Esophagus mucosa (tissue), 1 donor: ENCODE measurements at regions not wholly inside any gene's neighbourhood (a gene's known extent, or its start where the extent isn't known, plus 50 kb on each side); places are given as distances from the start of the nearest gene placed in this dataset.

Experiments
- ATAC-seq: fragments of 200-7000 bp; cut with Tn5 transposase; one replicate; pipeline ENCODE4 v1.9.1; 2020
- donor health status: DM: yes; HTN: yes; CAD: no.

DNA sequence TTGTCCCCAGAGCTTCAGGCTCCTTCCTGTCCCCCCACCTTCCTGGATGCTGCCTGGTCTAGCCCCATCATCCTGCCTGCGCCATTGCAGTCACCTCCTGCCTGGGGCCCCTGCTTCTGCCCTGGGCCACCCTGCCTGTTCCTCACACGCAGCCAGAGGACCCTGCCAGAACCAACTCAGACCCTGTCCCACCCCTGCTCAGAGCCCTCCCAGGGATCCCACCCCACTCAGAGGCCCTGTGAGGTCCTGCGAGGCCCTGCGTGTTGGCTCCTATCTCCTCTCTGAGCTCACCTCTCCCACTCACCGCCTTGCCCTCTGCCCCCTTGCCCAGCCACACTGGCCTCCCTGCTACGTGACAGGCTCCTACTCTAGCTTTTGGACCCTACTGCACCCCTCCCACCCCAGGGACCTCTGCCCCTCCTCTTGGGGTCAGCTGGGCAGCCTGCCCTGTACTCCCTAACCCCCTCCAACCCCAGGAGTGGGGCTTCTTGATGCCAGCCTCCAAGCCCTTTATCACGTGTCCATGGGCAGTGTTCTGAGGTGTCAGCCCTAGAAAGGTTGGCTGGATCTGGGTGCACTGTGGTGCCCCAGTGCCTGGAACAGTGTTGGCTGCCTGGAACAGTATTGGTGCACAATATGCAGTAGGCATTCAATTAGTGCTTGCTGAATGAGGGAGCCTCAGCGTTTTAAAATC is 68.3 kb downstream of the CEBPB start:
- ATAC-seq, result peak; percentile 10

DNA sequence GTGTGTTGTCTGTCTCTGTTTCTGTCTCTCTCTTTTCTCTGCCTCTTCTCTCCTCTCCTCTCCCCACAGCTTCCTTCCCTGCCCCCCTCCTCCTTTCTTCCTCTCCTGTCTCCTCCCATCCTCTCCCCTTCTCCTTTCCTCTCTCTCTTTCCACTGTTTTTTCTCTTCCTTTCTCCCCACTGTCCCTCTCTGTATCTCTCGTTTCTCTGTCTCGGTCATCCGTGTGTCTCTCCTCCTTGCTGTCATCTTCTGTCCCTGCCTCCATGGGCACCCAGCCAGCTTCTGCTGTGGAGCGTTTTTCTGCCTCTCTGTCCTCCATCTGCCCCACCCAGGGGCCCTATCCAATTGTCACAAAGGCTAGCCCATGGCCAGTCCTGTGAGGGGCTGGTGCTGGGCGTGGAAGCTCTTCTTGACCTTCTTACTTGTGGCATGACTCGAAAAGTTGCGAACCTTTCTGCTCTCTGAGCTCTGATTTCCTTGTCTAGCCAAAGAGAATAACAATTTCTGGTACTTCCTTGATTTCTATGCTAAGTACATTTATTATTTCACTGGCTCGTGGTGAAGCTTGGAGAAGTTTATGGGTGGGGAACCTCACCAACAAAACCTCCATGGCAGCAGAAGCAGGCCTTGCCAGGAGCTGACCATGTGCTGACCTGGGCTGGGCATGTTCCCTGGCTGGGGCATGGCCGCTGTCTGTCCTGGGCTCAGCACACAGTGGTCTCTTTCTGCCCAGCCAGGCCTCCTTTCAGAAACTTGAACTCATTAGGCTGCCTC is 69.3 kb downstream of the CEBPB start:
- ATAC-seq, result no peak

DNA sequence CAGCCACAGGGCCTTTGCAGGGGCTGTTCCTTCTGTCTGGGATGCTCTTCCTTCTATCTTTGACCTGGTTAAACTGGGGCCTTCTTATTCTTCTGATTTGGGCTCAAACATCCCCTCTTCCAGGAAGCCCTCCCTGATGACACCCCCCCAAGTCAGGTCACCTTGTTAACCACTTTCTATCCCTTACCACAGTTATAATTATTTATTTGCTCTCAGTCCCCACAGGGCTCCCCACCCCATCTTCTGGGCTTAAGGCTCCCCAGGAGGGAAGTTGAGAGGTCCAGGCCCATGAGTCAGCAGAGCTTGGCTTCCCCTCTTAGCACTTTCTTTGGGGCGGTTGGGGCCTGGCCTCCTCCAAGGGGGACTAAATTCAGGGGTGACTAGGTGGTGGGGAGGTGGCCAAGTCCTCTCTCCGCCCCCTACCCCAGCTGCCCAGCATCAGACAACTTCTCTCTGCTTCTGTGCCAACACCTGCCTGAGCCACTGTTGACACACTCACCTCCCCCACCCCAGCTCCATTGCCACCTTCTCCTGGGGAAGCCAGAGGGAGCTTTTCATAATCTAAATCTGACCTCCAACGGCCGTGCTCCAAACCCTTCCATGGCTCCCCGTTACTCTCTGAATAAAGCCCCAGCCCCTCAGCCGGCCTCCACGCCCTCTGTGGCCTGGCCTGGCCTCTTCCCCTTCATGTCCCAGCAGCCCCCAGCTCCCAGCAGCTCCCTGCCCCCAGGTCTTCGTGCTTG is 70.0 kb downstream of the CEBPB start:
- no peak for ATAC-seq

DNA sequence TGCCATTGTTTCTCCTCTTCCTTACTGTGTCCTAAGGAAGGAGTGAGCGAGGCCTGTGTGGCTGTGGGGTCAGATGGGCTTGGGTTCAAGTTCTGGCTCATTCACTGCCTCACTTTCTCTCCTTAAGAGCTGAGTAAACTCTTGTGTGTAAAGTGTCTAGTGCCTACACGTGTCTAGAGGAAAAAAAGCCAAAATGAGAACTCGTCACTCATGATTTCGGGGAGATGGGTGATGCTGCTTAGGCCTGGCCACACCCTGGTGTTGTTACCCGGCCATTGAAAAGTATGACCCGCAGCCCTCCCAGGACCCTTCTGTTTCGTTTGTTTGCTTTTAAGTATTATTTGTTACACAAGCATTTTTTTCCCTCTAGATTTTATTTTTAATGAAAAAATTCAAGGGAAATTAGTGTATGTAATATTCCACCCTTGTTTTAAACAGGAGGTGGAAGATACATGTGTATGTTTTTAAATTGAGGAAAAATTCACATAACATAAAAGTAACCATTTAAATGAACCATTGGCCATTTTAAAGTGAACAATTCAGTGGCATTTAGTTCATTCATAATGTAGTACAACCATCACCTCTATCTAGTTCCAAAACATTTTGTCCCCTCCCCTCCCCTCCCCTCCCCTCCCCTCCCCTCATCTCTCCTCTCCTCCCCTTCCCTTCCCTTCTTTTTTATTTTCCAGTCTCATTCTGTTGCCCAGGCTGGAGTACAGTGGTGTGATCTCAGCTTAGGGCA is 71.0 kb downstream of the CEBPB start:
- ATAC-seq, result no peak

DNA sequence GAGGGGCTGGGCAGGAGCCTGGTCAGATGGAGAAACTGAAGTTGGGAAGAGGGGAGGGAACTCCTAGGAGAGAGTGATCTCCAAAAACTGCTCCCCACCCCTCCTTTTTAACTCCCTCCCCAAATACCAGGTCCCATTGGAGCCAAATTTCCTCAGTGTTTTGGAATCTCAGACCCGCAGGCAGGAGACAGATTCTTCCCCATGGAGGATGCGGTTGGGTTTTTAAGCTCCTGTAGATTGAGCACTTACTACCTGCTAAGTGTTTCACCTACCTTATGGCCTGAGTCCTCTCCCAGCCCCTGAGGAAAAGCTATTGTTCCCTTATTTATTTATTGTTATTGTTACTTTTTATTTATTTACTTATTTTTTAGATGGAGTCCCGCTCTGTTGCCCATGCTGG is 73.2 kb downstream of the CEBPB start:
- no peak for ATAC-seq

DNA sequence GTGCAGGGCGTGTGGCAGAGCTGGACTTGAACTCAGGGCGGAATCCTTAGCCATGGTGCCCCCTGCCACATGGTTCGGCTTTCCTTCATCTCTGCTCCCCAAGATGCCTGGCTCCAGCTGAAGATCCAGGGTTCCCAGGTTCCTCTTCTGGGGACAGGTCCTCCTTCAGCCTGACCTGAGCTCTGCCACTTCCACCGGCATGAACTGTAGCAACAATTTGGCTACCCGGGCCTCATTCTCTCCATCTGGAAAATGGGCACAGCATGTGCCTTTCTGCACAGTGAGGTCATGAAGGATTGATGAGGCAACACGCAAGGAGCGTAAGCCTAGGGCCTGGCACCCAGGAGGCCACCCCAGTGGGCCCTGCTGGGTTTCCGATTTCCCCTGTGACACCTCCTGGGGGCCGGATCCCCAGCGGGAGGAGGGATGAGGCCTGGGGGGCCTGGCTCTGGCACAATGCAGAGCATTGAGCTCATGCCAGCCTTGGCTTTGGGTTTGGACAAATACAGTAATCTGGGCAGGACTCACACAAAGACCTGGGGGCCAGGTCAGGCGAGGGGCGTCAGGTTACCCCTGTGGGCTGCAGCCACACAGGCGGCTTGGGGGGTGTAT is 74.0 kb downstream of the CEBPB start:
- no peak for ATAC-seq

DNA sequence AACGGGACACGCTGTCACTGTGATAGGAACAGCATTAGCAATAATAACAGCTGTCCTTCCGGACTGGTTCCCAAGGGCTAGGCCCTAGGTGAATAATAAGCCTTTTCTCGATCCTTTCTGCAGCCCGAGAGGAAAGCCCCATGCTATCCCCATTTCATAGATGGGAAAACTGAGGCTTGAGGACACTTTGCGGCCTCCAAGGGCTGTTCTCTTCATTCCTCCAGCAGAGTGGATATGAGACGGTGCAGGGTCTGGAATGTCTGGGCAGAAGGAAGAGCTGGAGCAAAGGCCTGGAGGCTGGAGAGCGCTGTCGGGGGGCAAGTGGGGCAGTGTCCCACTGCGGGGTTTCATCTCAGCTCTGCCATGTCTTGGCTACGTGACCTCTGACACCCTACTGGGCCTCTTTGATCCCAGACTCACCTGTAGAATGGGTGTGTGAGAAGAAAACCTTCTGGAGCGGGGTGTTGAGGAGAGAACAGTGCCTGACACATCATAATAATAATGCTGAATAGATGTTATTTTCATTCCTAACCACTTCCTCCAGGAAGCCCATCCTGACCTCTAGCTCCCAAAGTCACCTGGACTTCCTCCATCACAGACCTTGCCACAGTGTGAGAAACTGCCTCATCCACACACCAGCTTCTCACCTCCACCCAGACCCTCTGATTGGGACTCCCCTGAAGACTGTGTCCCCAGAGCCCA is 74.8 kb downstream of the CEBPB start:
- no peak for ATAC-seq

DNA sequence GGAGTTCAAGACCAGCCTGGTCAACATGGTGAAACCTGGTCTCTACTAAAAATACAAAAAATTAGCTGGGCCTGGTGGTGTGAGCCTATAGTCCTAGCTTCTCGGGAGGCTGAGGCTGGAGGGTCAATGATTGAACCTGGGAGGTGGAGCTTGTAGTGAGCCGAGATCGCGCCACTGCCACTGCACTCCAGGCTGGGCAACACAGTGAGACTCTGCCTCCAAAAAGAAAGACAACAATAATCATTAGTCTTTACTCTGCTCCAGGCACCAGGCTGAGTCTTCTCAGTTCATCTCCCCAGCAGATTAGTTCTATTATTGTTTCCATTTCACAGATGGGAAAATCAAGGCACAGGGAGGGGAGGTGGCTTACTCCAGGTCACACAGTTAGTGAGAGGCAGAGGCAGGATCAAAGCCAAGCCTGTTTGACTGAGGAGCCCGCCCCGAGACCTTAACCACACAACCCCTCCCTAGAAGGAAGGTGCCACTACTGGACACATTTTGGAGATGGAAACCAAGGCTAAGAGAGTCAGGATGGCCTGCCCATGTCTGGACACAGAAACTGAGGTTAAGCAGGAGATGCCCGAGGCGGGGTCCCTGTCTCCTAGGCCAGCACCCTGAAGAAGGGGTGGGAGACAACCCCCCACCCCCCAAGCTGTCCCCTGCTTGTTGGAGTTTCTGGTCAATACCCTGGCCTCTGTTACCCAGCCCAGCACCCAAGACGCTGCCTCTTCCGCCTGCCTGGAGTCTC is 75.8 kb downstream of the CEBPB start:
- no peak for ATAC-seq

DNA sequence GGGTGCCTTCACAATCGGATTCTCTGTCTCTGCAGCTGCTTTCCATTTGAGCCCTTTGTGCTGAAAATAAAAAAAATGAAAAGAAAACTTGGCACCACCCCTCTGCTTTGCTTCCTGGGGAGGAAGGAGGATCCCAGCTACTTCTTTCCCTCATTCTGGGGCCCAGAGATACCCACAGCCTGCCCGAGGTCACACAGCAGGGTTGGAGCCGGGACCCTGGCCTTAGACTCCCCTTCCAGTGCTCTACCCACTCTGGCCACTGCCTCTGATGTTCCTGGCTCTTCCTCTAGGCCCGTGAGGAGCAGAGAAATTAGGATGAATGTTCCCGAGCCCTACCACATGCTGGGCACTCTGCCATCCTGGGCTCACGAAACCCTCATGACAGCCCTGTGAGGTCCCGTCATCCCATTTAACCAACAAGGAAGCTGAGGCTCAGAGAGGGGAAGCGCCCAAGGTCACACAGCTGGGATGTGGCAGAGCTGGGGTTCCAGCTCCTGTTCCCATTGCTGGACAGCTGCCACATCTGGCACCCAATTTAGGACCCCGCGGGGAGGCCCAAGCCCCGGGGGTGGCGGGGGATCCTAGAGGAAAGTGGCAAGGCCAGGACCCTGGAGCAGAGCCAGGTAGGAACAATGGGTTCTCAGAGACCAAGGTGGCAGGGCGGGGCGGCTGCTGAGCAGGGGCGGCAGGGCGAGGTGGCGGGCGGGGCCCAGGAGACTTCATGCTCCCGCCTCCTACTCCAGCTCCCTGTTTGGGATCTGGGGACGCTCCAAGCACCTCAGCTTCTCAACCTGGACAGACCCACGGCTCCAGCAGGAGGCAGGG is 76.6 kb downstream of the CEBPB start:
- ATAC-seq, result peak; percentile 75

DNA sequence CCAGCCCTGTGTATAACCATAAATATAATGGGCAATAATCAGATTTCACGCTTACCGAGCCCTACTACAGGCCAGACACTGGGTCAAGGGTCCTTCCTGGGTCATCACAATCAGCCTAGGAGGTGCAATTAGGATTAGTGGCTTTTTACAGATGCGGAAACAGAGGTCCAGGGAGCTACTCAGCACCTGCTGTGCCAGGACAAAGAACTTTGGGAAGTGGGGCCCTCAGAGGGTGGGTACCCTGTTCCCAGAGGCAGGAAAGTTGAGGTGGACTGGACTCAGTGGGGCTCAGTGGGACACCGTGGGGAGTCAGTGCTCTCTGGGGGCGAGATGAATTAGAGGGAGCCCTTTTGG is 77.2 kb downstream of the CEBPB start:
- ATAC-seq, result peak; percentile 10

DNA sequence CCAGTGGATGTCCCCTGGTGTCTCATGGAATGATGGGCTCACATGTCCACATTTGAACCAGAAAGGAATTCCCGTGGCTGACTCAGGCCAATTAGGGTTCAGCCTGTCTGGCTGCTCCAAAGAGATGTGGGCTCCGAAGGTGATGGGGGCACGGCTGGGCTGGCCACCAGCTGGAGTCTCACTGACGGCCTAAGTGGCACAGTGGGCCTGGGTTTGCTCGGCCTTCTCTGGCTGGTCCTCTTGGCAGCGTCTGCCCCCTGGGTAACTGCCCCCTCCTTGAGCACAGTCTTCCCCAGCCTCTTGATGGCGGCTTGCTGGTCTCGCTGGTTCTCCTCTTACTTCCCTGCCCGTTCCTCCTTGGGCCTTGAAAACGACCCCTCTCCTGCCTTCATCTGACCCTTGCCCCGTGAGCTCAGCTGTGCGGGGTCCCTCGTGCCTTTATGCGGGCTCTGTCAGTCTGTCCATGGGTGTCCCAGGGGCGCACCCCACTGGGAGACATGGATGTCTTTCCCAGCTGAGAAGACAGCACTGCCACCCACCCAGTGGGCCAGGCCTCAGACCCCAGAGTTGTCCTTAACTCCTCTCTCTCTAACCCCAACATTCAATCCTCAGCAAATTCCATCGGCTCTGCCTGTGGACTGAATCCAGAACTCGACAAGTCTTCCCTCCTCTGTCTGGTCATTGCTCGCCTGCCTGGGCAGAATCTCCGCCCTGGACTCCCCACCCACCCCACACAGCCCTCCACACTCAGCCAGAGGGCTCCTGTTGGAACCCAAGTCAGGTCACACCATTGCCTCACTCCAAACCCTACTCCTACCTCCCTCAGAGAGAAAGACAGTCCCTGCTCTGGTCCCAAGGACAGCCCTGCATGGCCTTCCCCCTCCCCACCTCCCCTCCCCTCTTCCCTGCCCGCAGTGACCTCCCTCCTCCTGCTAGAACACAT is 78.7 kb downstream of the CEBPB start:
- no peak for ATAC-seq

DNA sequence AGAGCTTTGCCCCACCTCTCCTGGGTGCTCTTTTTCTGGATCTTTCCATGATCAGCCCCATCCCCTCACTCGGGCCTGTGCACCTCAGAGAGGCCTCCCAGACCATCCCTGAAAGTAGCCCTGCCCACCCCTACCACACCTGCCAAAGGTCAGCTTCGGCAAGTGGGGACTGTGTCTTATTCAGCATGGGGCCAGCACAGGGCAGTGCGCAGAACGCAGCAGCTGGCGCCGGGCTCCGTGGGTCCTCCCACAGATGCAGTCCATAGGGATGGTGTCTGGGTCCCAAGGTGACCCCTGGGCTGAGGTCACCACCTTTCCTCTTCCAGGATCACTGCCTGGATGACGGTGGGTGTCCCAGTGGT is 79.4 kb downstream of the CEBPB start:
- no peak for ATAC-seq

DNA sequence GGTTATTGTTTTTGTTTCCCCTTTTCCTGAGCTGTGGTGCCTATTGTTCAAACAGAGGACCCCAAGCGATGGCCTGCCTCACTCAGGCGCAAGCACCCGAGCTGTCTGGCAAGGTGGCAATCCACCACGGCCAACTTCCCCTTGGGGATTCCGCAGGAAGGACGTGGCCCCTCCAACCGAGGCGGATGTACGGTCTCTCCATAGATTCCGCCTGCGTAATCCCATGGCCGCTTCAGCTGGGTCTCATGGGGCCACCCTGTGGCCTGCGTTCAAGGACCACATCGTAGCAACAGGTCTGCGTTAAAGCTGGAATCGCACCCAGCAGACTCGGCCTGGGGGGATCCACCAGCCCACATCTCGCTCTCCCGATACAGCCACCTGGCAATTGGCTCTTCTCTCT is 79.9 kb downstream of the CEBPB start:
- no peak for ATAC-seq

DNA sequence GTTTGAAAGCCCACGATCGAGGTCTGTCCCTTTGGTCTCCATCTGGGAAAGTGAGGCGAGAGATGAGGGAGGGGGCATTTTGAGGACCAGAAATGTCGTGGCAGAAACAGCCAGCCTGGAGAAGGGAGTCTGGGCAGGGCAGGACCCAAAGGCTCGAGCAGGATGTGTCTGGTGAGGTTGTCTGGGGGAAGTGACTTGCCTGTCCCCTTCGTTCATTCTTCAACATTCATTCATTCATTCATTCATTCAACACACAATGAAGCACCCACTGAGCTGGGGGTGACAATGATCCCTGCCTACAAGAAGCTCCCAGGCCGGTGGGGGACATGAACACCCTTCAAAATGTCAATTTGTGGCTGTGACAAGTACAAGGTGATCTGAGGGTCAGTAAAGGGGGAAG is 80.5 kb downstream of the CEBPB start:
- ATAC-seq, result no peak

DNA sequence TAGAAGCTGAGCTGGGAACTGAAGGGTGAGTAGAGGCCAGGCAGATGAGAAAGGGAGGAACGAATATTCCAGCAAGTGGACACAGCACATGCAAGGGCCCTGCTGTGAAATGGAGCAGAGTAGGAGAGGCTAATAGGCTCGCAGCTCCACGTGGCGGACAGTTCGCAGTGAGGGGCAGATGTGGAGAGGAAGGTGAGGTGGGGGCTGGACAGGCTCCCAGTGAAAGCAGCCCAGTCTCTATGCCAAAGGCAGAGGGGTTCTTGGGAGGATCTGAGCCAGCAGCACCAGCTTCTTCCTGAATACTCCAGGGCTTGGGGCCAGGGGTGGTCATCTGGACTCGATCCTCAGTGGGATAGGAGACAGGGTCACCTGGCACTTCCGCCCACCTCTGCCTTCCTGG is 81.0 kb downstream of the CEBPB start:
- ATAC-seq, result no peak

DNA sequence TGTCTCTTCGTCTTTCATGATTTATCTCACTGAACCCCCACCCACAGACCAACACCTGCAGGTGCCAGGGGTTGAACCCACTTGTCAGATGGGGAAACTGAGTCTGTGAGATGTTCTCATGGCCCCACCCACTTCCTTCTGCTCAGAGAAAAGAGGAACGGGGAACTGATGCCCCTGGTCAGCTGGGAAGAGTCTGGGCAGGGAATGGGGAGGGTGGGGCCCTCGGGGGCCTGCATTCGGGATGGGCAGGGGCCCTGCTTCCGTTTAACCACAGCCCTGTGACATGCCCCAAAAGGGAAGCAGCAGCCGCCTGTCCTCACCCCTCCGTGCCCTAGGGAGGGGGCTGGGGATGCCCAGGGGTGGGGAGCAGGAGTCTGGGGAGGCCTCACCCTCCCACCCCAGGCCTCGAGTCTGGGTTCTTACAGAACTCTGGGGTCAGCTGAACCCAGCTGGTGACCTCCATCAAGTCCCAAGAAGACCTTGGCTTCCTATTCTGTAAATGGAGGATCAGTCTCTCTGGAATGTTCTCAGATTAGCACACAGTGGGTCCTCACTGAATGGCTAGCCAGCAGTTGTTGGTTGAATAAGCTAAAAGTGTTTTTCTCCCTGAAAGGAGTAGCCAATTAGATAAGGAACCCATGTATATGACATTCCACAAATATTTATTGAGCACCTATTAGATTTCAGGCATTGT is 81.5 kb downstream of the CEBPB start:
- ATAC-seq, result no peak

DNA sequence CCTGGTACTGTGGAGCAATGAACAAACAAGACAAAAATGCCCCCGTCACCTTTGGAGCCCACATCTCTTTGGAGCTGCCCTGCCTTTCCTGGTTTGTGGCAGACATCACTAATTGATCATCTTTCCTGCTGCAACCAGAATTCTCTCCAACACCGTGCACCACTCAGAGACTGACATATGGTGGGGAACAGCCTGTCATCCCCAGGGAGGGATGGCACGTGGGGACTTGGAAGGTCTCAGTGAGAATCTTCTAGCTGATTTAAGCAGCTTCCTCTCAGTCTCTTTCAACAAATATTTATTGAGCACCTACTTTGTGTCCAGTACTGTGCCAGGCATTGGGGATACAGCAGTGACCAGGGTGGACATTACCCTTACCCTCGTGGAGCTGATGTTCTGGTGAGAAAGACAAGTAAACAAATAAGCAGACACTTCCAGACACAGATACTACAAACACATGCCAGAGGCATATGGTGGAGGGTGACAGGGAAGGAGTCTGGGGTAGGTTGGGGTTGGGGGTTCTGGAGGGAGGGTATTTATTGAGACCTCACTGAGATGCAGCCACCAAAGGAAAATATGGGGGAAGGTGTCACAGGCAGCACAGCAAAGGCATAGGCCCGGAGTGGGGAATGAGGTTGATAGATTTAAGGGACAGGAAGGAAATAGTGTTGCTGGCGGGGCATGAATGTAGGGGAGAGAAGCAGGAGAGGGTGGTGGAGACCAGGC is 82.3 kb downstream of the CEBPB start:
- no peak for ATAC-seq
